GM23248 (cell line): ENCODE measurements at regions not wholly inside any gene's neighbourhood (a gene's known extent, or its start where the extent isn't known, plus 50 kb on each side); places are given as distances from the start of the nearest gene placed in this dataset.

Source experiments
- EZH2 ChIP-seq: fragments of 200-600 bp; sonication (generic); IDR thresholded peaks from 2 replicates; pipeline ENCODE4 v1.6.1; 2018; ENCODE audit warnings: antibody characterized with exemption, mild to moderate bottlenecking; ENCODE audit not compliant: insufficient read depth, poor library complexity, severe bottlenecking
- EZH2phosphoT487 ChIP-seq: fragments of 200-600 bp; sonication (generic); IDR thresholded peaks from 2 replicates; pipeline ENCODE4 v1.6.1; 2018; ENCODE audit warnings: antibody characterized with exemption, moderate library complexity, mild to moderate bottlenecking, low read depth; ENCODE audit not compliant: insufficient read depth

DNA sequence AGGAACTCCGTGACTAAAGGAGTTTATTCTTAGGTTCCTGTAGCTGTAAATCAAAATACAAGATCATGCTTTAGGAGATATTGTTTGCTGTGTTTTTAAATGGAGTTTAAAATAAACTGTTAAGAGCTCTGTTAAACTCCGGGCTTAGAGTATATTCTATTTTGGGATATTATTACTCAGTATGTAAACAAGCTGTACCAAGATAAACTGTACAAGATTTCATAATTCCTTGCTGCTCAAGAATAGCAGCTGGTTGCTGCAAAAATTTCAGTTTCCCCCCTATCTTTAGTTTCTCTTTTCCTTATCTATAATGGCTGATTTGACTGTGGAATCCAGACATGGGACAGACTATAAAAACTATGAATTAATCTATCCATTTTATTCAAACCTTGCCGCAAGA lies 215.7 kb downstream of the HTR7 start:
- no peak for TF ChIP-seq EZH2
- TF ChIP-seq EZH2phosphoT487, result no peak
